CD4-positive, alpha-beta T cell treated with Interferon gamma for 1 hour (primary cell): ENCODE measurements at regions not wholly inside any gene's neighbourhood (a gene's known extent, or its start where the extent isn't known, plus 50 kb on each side); places are given as distances from the start of the nearest gene placed in this dataset.

Experiments used
- DNase-seq: peaks from one replicate; pipeline ENCODE4 v3.0.0-alpha.2; 2020

DNA sequence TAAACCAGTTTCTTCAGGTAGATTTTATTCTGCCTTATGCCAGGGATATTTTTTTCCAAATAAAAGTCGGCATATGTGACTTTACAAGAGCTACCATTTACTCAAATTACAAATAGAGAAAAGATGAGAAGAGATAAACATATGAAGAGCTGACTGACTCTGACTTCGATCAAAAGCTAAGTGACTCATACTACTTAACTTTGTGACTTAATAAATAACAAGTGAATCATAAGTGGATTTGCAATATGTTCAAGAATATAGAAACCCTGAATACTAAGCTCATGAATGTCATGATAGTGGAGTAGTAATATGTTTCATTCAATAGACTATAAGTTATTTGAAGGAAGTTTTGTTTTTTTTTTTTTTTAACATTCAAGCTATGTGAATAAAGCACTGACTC lies 130.5 kb upstream of the ANO3 start:
- no peak for DNase-seq

DNA sequence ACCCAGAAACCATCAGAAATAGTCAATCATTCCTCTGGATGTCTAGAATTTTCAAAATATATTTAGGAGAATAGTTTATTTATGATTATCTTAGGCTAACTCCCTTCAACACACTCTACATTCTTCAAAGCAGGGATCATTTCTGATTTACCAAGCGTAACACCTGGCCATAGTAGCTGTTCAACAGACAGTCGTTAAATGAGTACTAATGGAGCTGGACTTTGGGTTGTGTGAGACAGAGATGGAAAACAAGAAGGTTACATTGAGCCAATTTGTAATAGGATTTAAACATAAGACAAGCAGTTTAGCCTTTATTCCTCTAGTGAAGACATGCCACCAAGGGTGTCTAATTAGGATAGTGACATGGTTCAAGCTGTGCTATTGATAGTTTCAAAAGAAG lies 129.2 kb upstream of the ANO3 start:
- no peak for DNase-seq

- no peak for DNase-seq
These were observed 127.8 kb upstream of the ANO3 start for GRCh38 chr11:26204101-26204500.

- DNase-seq: no peak
These were observed 127.1 kb upstream of the ANO3 start for GRCh38 chr11:26204839-26205238.

DNA sequence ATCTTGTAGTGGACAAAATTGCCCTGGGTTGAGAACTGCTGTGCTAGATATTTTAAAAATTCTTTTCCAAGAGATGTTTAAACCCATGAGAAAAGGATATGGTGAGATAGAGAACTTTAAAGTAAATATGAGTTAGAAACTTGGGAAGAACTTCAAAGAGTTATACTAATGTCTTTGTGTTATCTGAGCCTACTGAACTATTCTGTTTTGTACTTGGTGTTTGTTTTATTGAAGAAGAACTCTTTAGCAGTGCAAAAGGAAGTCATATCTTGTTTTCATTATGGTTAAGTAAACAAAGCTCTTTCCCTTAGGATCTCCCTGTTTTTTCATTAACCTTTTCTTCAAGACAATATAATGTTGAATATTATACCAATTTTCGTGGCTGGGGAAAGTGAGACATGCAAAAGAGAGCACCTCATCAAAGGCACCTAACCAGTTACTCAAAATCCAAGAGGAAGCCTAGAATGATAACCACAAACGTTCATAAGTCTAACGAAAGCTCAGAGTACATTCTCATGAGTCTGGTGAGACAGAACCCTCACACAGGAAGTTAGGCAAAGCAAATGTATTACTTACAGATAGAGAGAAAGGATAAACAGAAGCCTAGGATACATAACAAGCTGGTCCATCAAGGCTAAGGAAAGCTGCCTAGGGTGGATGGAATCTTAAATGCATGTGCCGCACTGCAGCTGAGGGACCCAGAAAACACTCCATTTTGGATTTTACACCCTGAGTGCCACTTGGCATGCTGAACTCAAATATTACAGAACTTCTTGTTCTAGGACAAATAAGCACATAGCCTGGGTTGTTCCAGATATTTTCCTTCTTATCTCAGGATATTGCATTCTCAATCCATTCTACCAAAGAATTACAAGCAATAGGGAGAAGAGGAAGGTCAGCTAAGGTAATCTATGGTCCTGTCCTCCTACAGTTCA lies 112.5 kb upstream of the ANO3 start:
- no peak for DNase-seq

- no peak for DNase-seq
These were observed 106.3 kb upstream of the ANO3 start for GRCh38 chr11:26225646-26226045.

GRCh38 chr11:26227301-26227746 lies 104.6 kb upstream of the ANO3 start:
- DNase-seq: no peak

GRCh38 chr11:26227883-26228502 lies 103.9 kb upstream of the ANO3 start:
- no peak for DNase-seq

GRCh38 chr11:26228778-26229177 lies 103.2 kb upstream of the ANO3 start:
- DNase-seq: no peak

DNA sequence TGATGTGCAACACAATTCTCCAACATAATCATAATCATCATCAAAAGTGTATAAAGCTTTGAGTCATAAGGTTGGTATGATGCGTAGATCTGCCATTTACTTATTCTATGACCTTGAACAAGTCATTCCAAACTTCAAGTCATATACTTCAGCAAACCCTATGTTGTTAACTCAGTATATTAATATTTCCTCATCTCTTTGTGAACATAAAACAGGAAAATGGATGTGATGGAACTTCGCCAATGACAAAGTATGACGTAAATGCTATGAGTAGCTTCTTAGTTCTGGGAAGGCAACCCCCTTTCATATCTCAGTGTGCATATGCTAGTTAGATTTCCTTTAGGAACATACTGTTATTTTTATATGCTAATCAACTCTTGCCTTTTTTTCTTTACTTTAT lies 102.7 kb upstream of the ANO3 start:
- DNase-seq: no peak

DNA sequence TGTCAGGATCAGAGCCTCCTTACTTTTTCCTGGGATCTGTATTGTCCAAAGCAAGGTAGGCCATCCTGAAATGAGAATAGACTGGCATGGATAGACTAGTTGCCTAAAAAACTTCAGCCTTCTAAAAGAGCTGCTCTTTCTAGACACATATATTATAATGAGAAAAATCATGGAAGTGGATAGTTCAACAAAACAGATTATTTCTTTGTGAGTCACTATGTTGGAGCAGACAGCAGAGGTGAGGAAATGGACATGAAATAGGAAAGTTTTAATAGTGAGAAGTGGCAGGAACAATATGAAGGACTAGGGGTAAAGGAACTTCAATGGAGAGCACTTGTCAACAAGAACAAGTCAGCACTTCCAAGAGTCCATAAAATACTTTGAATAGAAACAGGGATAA lies 101.9 kb upstream of the ANO3 start:
- no peak for DNase-seq

- no peak for DNase-seq
These were observed 100.7 kb upstream of the ANO3 start for GRCh38 chr11:26231252-26231661.

DNA sequence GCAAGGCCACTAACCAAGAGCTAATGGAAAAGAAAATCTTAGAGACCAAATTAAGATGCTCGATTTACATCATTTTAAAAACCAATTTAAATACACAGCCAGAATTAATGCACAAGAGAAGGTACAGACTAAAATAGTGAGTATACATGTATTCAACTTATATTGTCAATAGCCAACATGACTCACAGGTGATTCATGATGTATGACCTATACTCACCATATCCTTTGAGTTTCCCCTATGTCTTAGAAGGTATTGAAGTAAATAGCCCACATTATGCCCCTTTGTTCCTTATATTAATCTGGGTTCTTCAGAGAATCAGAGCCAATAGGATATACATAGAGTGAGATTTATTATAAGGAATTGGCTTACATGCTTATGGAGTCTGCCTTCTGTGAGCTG lies 97.5 kb upstream of the ANO3 start:
- DNase-seq: no peak

DNA sequence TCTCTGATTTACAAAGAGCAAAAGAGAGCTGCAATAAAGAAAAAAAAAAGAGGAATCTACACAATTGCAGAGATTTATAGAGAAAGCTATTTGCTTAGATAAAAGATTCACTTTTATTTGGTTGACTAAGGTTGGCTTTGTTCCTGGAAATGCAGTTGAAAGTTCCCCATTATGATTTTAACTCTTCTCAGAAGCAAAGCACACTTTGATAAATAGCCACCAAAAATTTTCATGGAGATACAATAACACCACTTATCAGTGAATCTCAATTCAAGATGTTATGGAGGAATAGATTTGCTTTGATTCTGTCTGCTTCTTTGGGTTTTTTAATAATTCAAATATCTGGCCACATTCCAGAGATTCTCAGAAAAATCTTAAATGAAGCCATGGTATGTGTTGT lies 88.5 kb upstream of the ANO3 start:
- no peak for DNase-seq

GRCh38 chr11:26244207-26244606 lies 87.7 kb upstream of the ANO3 start:
- no peak for DNase-seq

DNA sequence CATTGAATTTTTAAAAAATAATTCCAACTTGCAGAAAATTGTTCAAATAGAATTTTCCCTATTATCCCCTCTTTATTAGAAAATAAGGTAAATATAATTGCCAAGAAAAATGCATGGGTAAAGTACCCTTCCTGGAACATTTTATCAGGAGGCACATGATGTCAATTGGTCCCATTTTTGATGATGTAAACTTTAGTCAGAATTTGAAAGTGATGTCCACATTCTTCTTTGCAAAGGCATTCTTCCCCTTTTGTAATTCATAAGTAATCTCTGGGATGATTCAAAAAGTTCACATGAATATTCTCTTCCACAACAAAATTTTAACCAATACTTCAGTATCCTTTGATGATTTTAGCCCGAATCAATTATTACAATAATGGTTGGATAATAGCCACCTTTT lies 86.9 kb upstream of the ANO3 start:
- DNase-seq: no peak

- no peak for DNase-seq
These were observed 84.6 kb upstream of the ANO3 start for GRCh38 chr11:26247340-26247739.

GRCh38 chr11:26248661-26249060 lies 83.3 kb upstream of the ANO3 start:
- no peak for DNase-seq

GRCh38 chr11:26254378-26254777 lies 77.6 kb upstream of the ANO3 start:
- no peak for DNase-seq

- no peak for DNase-seq
These were observed 68.2 kb upstream of the ANO3 start for GRCh38 chr11:26263769-26264168.

- no peak for DNase-seq
These were observed 67.7 kb upstream of the ANO3 start for GRCh38 chr11:26264266-26264665.

DNA sequence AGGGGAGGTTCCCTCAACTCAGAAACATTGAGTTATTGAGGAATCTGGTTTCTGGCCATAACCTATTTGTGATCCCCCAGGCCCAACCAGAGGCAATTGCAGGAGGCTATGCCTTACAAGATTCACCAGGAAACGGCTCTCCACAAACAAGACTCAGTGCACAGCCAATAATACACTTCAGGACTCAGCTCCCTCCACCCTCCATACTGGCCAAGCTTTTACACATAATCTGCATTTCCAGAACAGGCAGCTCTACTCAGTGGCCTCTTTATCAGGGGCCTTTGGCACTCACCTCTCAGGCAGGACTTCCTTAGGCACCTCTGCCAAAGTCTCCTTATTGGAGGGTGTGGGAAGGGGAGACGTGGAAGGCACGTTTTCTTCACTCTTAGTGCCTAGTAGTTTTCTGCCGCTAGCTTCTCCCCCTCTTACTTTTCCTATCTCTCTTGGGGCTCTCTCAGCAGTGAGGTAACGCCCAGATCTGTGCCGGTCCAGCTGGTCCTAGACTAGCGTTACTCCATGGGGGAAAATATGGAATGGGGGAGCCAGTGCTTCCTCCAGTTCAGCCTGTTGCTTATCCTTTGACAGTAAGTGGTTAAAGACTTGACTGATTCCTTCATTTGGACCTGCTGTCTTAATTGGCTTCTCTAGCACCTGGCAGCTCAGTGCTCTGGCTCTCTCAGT lies 62.8 kb upstream of the ANO3 start:
- DNase-seq: no peak

DNA sequence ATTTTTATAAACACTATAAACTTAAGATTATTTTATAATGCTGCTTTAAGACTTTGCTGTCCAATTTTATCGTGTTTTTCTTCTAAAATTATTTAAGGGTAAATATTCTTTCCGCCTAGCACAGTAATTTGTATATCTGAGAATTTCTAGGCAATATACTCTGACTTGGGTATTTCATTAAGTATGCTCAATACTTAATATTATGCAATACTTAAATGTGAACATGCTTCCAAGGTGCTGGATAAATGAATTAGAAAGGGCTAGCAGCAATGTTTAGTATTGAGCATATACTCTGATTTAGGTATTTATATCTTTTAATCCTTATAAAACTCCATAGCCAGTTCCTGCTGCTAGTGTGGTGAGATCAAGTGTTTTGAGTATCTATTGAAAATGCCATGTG lies 60.3 kb upstream of the ANO3 start:
- DNase-seq: no peak
